Uterus (tissue), 2 donors: ENCODE measurements at regions not wholly inside any gene's neighbourhood (a gene's known extent, or its start where the extent isn't known, plus 50 kb on each side); places are given as distances from the start of the nearest gene placed in this dataset.

Experiments
- CTCF ChIP-seq, 4 experiments: fragments of 200-600 bp in 2 of 4; fragments of 450-650 bp in 2 of 4; sonication (generic) in 2 of 4; IDR thresholded peaks; one replicate each; pipeline ENCODE4 v1.5.1; 2016 to 2019; ENCODE audit warnings: antibody characterized with exemption in 4 of 4, mild to moderate bottlenecking in 2 of 4, moderate library complexity in 1 of 4
- POLR2A ChIP-seq, 2 donors: fragments of 450-650 bp; IDR thresholded peaks; one replicate each; pipeline ENCODE4 v1.6.1; 2016; ENCODE audit warnings: antibody characterized with exemption in 2 of 2, mild to moderate bottlenecking in 1 of 2, moderate library complexity in 1 of 2

- TF ChIP-seq CTCF (IDR thresholded peaks at IDR 0.05) = no peak
- no peak for TF ChIP-seq POLR2A (IDR thresholded peaks at IDR 0.05)
Observed at GRCh38 chr10:4243169-4243568, 458.2 kb upstream of the KLF6 start.
